ENCODE measurements at regions not wholly inside any gene's neighbourhood (a gene's known extent, or its start where the extent isn't known, plus 50 kb on each side); places are given as distances from the start of the nearest gene placed in this dataset.

DNA sequence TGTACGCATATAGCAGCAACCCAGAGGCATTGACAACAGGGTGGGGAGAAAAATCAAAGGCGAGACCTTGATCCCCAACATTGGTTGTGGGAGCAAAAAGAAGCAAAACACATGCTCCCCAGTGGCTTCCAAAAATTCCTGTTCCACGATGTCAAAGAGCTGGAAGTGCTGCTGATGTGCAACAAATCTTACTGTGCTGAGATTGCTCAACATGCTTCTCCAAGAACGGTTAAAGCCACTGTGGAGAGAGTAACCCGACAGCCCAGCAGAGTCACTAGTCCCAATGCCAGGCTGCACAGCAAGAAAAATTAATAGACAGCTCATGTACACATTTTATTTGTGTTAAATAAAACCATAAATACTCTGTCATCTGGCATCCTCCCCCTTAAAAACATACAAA, 179.9 kb upstream of the PFN2 start:
- Histone ChIP-seq H3K9me3 (replicated peaks in 1 of 2; ENCODE audit: control insufficient read depth in 1 of 2, insufficient read depth in 1 of 2, low read length in 2 of 2) (no peaks in the 10 kb centered on the region), H3K9ac (ENCODE audit: insufficient read depth, low read length, poor library complexity, severe bottlenecking) (no peak overlapping the region)
- WGBS (ENCODE audit: insufficient coverage), result 75% methylated on average over 4 of the region's 5 CpGs

DNA sequence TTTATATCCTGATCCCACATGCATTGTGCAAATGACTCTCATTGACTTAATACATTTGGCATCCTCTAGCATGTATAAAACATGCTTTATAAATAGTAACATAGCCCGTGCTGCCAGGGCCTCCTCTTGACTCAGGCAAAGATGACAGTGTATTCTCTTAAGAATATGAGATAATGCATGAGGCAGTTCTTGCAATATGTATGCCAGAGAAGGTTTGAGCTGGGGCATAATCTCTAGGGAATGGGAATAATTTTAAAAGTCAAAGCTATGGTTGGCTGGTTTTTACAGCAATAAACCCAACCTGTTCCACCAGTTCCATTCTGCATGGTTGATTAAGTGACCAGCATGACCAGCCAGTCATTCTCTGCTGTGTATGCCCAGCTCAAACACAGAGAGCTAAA, 179.0 kb upstream of the PFN2 start:
- no peaks in the 10 kb centered on the region for H4K20me1 ChIP-seq (ENCODE audit: insufficient read depth, low read length)
- Mint-ChIP-seq H3K27ac (no peak overlapping the region), H3K4me3 (no peak overlapping the region), H3K9me3 (peaks cover 0 to 10% (median 6%) of the 10 kb centered on the region in 7 donors), H3K27me3 (ENCODE audit: low read depth in 3 of 3) (no peaks in the 10 kb centered on the region), H3K4me1 (peaks cover 12% of the 10 kb centered on the region), H3K36me3 (no peaks in the 10 kb centered on the region)
- no peaks in the 10 kb centered on the region for H3K9me3 ChIP-seq (replicated peaks in 1 of 2; ENCODE audit: control insufficient read depth in 1 of 2, insufficient read depth in 1 of 2, low read length in 2 of 2)
- no peak overlapping the region for H3K27ac ChIP-seq (ENCODE audit: low read depth in 1 of 2, low read length in 2 of 2)
- H3K27me3 ChIP-seq (ENCODE audit: control insufficient read depth in 2 of 2, insufficient read depth in 2 of 2, low read length in 2 of 2), result no peaks in the 10 kb centered on the region
- peaks cover 8 to 11% of the 10 kb centered on the region in 2 donors for H3K4me1 ChIP-seq (ENCODE audit: control insufficient read depth in 1 of 2, insufficient read depth in 2 of 2, low read length in 2 of 2)
- H3K4me3 ChIP-seq (replicated peaks in 1 of 3; ENCODE audit: low read depth in 2 of 3, low read length in 3 of 3), result no peak overlapping the region
- no peaks in the 10 kb centered on the region for H3K36me3 ChIP-seq (replicated peaks in 1 of 2; ENCODE audit: control insufficient read depth in 1 of 2, insufficient read depth in 2 of 2, low read length in 2 of 2)
- TF ChIP-seq, protein P1, sequence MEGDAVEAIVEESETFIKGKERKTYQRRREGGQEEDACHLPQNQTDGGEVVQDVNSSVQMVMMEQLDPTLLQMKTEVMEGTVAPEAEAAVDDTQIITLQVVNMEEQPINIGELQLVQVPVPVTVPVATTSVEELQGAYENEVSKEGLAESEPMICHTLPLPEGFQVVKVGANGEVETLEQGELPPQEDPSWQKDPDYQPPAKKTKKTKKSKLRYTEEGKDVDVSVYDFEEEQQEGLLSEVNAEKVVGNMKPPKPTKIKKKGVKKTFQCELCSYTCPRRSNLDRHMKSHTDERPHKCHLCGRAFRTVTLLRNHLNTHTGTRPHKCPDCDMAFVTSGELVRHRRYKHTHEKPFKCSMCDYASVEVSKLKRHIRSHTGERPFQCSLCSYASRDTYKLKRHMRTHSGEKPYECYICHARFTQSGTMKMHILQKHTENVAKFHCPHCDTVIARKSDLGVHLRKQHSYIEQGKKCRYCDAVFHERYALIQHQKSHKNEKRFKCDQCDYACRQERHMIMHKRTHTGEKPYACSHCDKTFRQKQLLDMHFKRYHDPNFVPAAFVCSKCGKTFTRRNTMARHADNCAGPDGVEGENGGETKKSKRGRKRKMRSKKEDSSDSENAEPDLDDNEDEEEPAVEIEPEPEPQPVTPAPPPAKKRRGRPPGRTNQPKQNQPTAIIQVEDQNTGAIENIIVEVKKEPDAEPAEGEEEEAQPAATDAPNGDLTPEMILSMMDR (IDR thresholded peaks at IDR 0.05), result no peak
- DNase-seq, result no peak
- no peaks in the 10 kb centered on the region for H3K79me2 ChIP-seq (ENCODE audit: insufficient read depth, low read length)
- H3K4me2 ChIP-seq (replicated peaks; ENCODE audit: extremely low read depth, low read length, poor library complexity, severe bottlenecking), result no peak overlapping the region
- no CpG with 5 or more reads among the region's 1 CpG for WGBS (ENCODE audit: insufficient coverage)
- no peak overlapping the region for H3K9ac ChIP-seq (ENCODE audit: insufficient read depth, low read length, poor library complexity, severe bottlenecking)
- intact Hi-C loops (cut with micrococcal nuclease), result no loop called here
- H2AFZ ChIP-seq (ENCODE audit: insufficient read depth, low read depth, low read length, poor library complexity, severe bottlenecking), result no peak overlapping the region

More for the DNA sequence above, 179.9 kb upstream of the PFN2 start:
- TF ChIP-seq, protein P1 (IDR thresholded peaks at IDR 0.05), result no peak
- intact Hi-C loops (cut with micrococcal nuclease), result no loop called here
- Mint-ChIP-seq H3K27ac (no peak overlapping the region), H3K36me3 (no peaks in the 10 kb centered on the region), H3K9me3 (peaks cover 0 to 10% (median 6%) of the 10 kb centered on the region in 7 donors), H3K4me3 (no peak overlapping the region), H3K4me1 (peaks cover 12% of the 10 kb centered on the region), H3K27me3 (ENCODE audit: low read depth in 3 of 3) (no peaks in the 10 kb centered on the region)
- no peak overlapping the region for H3K4me2 ChIP-seq (replicated peaks; ENCODE audit: extremely low read depth, low read length, poor library complexity, severe bottlenecking)
- no peaks in the 10 kb centered on the region for H4K20me1 ChIP-seq (ENCODE audit: insufficient read depth, low read length)
- no peak overlapping the region for H3K4me3 ChIP-seq (replicated peaks in 1 of 3; ENCODE audit: low read depth in 2 of 3, low read length in 3 of 3)
- no peak overlapping the region for H2AFZ ChIP-seq (ENCODE audit: insufficient read depth, low read depth, low read length, poor library complexity, severe bottlenecking)
- DNase-seq, result no peak
- no peaks in the 10 kb centered on the region for H3K27me3 ChIP-seq (ENCODE audit: control insufficient read depth in 2 of 2, insufficient read depth in 2 of 2, low read length in 2 of 2)
- H3K79me2 ChIP-seq (ENCODE audit: insufficient read depth, low read length), result no peaks in the 10 kb centered on the region
- no peak overlapping the region for H3K27ac ChIP-seq (ENCODE audit: low read depth in 1 of 2, low read length in 2 of 2)
- no peaks in the 10 kb centered on the region for H3K36me3 ChIP-seq (replicated peaks in 1 of 2; ENCODE audit: control insufficient read depth in 1 of 2, insufficient read depth in 2 of 2, low read length in 2 of 2)
- H3K4me1 ChIP-seq (ENCODE audit: control insufficient read depth in 1 of 2, insufficient read depth in 2 of 2, low read length in 2 of 2), result peaks cover 8 to 11% of the 10 kb centered on the region in 2 donors

All from CD14-positive monocyte (primary cell).